HepG2 (cell line): ENCODE measurements at regions not wholly inside any gene's neighbourhood (a gene's known extent, or its start where the extent isn't known, plus 50 kb on each side); places are given as distances from the start of the nearest gene placed in this dataset.

Source experiments
- ATAC-seq: fragments of 200-7000 bp; cut with Tn5 transposase; 3 replicates; pipeline ENCODE4 v1.9.1; 2020; ENCODE audit warnings: mild to moderate bottlenecking, moderate library complexity
- BruUV-seq: library from RNA; stranded (reverse); fragments of 400-500 nt; replicated peaks from 2 replicates; lab custom pipeline; 2021; lab: Mats Ljungman, UMichigan
- CTCF ChIA-PET: fragments of 300-600 bp; formaldehyde crosslinking; extraction: SDS; loops from one replicate; lab custom pipeline; 2021; ENCODE audit warnings: low total read pairs, inconsistent platforms, low intra/inter-chr PET ratio; lab: Yijun Ruan, JAX
- POLR2A ChIA-PET: fragments of 350-600 bp; sonication (Branson Sonifier 250); formaldehyde crosslinking; loops from one replicate; lab custom pipeline; 2020; ENCODE audit warnings: antibody characterized with exemption, inconsistent platforms; lab: Yijun Ruan, JAX
- DNase-seq: peaks from one replicate; pipeline ENCODE4 v3.0.0-alpha.2; 2015; ENCODE audit warnings: low spot score
- FAIRE-seq: peaks from 3 replicates; lab custom pipeline; 2011; peaks lifted over from hg19 to GRCh38; lab: Jason Lieb, UNC
- H2AFZ ChIP-seq: one replicate; pipeline ENCODE4 v1.6.1; 2011; ENCODE audit warnings: low read length, inconsistent platforms
- H3K27ac ChIP-seq: fragments of 300-600 bp; 3 replicates; pipeline ENCODE4 v1.8.0; 2011; ENCODE audit warnings: mixed run types, mild to moderate bottlenecking, mixed read lengths, low read length, inconsistent platforms; ENCODE audit not compliant: insufficient read depth; ENCODE audit errors: extremely low read length
- H3K27me3 ChIP-seq, 2 experiments: fragments of 200-600 bp in 1 of 2; 2 replicates in 1 of 2; 3 replicates in 1 of 2; pipeline versions ENCODE4 v1.6.0 to v1.8.0; 2011; ENCODE audit warnings: low read length in 2 of 2, mild to moderate bottlenecking in 2 of 2, moderate library complexity in 2 of 2, inconsistent platforms in 1 of 2; ENCODE audit not compliant: insufficient read depth in 2 of 2, control insufficient read depth in 1 of 2
- H3K36me3 ChIP-seq, 2 experiments: fragments of 200-600 bp in 1 of 2; replicated peaks in 1 of 2; 2 replicates in 1 of 2; 3 replicates in 1 of 2; pipeline versions ENCODE4 v1.5.1 to v1.8.0; 2011; ENCODE audit warnings: low read length in 2 of 2, inconsistent platforms in 1 of 2; ENCODE audit not compliant: insufficient read depth in 2 of 2, control insufficient read depth in 1 of 2
- H3K4me1 ChIP-seq: 2 replicates; pipeline ENCODE4 v1.5.1; 2012; ENCODE audit warnings: low read length, inconsistent platforms; ENCODE audit not compliant: insufficient read depth
- H3K4me2 ChIP-seq: 2 replicates; pipeline ENCODE4 v1.6.0; 2011; ENCODE audit warnings: low read depth, low read length, inconsistent platforms
- H3K4me3 ChIP-seq, 3 experiments: fragments of 200-600 bp in 1 of 3; sonication (generic), shearing (Covaris generic) in 1 of 3; replicated peaks in 1 of 3; 2 replicates each; pipeline ENCODE4 v1.5.1; 2011 to 2016; ENCODE audit warnings: low read length in 3 of 3, inconsistent platforms in 2 of 3, low read depth in 2 of 3, mild to moderate bottlenecking in 2 of 3, control low read depth in 1 of 3, mixed read lengths in 1 of 3; ENCODE audit not compliant: insufficient read depth in 1 of 3
- H3K79me2 ChIP-seq: one replicate; pipeline ENCODE4 v1.6.1; 2011; ENCODE audit warnings: low read length, inconsistent platforms; ENCODE audit not compliant: insufficient read depth
- H3K9ac ChIP-seq: 2 replicates; pipeline ENCODE4 v1.6.0; 2011; ENCODE audit warnings: mild to moderate bottlenecking, low read depth, low read length, inconsistent platforms; ENCODE audit not compliant: insufficient read depth
- H3K9me3 ChIP-seq: 2 replicates; pipeline ENCODE4 v1.5.1; 2012; ENCODE audit warnings: mild to moderate bottlenecking, low read length
- H4K20me1 ChIP-seq: 2 replicates; pipeline ENCODE4 v1.6.0; 2011; ENCODE audit warnings: inconsistent platforms, mild to moderate bottlenecking, low read length, moderate library complexity; ENCODE audit not compliant: insufficient read depth
- HOXA9 ChIP-seq: sonication (generic); formaldehyde crosslinking; IDR thresholded peaks from 2 replicates; pipeline ENCODE4 v1.8.1; 2022; ENCODE audit warnings: missing genetic modification reagents, mild to moderate bottlenecking, moderate library complexity, borderline replicate concordance
- IKZF1 ChIP-seq: fragments of 450-650 bp; IDR thresholded peaks from 2 replicates; pipeline ENCODE4 v1.7.1; 2016
- NFKBIZ ChIP-seq: IDR thresholded peaks from 2 replicates; pipeline ENCODE4 v1.6.1; 2018; ENCODE audit warnings: missing genetic modification reagents, missing compliant biosample characterization
- REST ChIP-seq, 2 experiments: IDR thresholded peaks; 2 replicates each; pipeline ENCODE4 v1.6.1; 2011 to 2012; ENCODE audit warnings: low read length in 2 of 2, borderline replicate concordance in 1 of 2, low read depth in 1 of 2, mild to moderate bottlenecking in 1 of 2, moderate library complexity in 1 of 2
- ZBTB33 ChIP-seq: sonication (generic); formaldehyde crosslinking; IDR thresholded peaks from 2 replicates; pipeline ENCODE4 v1.4.0; 2020; ENCODE audit warnings: missing genetic modification reagents
- ZNF207 ChIP-seq: fragments of 450-650 bp; IDR thresholded peaks from 2 replicates; pipeline ENCODE4 v1.6.1; 2016; ENCODE audit warnings: antibody characterized with exemption, borderline replicate concordance
- ZNF251 ChIP-seq: sonication (generic); formaldehyde crosslinking; IDR thresholded peaks from 2 replicates; pipeline ENCODE4 v1.9.0; 2021; ENCODE audit warnings: mild to moderate bottlenecking, missing genetic modification reagents
- ZNF530 ChIP-seq: sonication (generic); formaldehyde crosslinking; IDR thresholded peaks from 2 replicates; pipeline ENCODE4 v1.5.0; 2020; ENCODE audit warnings: low read depth, mild to moderate bottlenecking, missing genetic modification reagents
- ZNF556 ChIP-seq: sonication (generic); formaldehyde crosslinking; IDR thresholded peaks from 2 replicates; pipeline ENCODE4 v1.4.0; 2020; ENCODE audit warnings: mild to moderate bottlenecking, missing genetic modification reagents, borderline replicate concordance
- ZNF607 ChIP-seq: sonication (generic); formaldehyde crosslinking; IDR thresholded peaks from 2 replicates; pipeline ENCODE4 v1.5.1; 2020; ENCODE audit warnings: missing genetic modification reagents, mild to moderate bottlenecking, borderline replicate concordance
- ZNF761 ChIP-seq: sonication (generic); formaldehyde crosslinking; conservative IDR thresholded peaks from 2 replicates; pipeline ENCODE4 v1.4.0; 2020; ENCODE audit warnings: mild to moderate bottlenecking, missing genetic modification reagents
- WGBS: methylation state at CpG from one replicate; pipeline ENCODE4 v1.1.6; 2017; ENCODE audit warnings: low lambda C conversion rate; 5-methylcytosine and 5-hydroxymethylcytosine counted together
- in situ Hi-C: cut with HindIII; loops from 2 replicates; pipeline ENCODE4 v1.10.0; 2017; ENCODE audit warnings: low pct_unique_long_range_greater_than_20kb; ENCODE audit not compliant: extremely low pct_ligation_motif_present
- intact Hi-C: fragments of 100-400 bp; cut with micrococcal nuclease; formaldehyde crosslinking; loops from one replicate; pipeline ENCODE4 v1.10.0; 2022; ENCODE audit not compliant: unreplicated experiment
- TF ChIP-seq, protein P1 (sequence below): sonication (generic); formaldehyde crosslinking; IDR thresholded peaks from 2 replicates; pipeline ENCODE4 v1.5.0; 2020; ENCODE audit warnings: mild to moderate bottlenecking, low read depth, missing genetic modification reagents, borderline replicate concordance
- TF ChIP-seq, protein P2 (sequence below): sonication (generic); formaldehyde crosslinking; conservative IDR thresholded peaks from 2 replicates; pipeline ENCODE4 v1.8.0; 2022; ENCODE audit warnings: mild to moderate bottlenecking, moderate library complexity, missing genetic modification reagents
- TF ChIP-seq, protein P3 (sequence below): IDR thresholded peaks from 2 replicates; pipeline ENCODE4 v1.6.1; 2016; ENCODE audit warnings: mild to moderate bottlenecking, missing biosample characterization, missing genetic modification reagents

DNA sequence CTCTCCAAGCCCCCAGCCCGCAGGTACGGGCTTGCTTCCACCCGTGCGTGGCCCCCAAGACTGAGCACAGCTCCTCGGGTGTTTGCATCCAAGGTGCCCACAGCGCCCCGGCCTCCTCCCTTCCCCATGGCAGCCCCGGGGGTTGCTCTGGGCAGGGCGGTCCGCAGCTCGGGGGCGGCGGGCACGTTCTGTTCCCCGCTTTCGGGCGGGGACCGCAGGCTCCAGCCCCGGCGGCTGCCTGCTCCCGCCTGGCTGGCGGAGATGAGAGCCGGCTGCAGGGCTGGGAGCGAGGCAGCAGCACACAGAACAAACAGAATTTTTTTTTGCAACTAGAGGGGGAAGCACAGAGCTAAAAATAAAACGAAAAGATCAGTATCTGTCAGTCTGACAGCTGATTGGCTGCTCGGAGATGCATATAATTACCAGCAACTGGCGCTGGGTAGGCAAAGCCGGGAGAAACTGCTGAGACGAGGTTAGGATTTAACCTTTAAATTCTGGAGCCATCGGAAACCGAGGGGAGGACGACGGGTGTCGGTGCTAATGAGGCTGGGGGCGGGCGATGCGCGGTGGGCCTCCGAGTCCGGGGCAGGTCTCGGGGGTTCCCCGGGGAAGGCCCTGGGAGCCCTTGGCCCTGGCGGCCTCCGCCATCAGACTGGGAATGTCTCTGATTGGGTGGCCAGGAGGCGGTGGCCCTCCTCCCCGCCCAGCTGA, 142.7 kb upstream of the IER5L start:
- POLR2A ChIA-PET = interaction anchor here (7.5 kb wide), 1 partner anchor 12 kb away, joined by 59 read pairs; no protein-coding TSS in a partner anchor
- CTCF ChIA-PET = no interaction called here
- BruUV-seq = no TSS peak
- H3K27me3 ChIP-seq = no peaks in the 10 kb centered on the region
- intact Hi-C loops (no loop called here), in situ Hi-C loops (no loop called here)
- H3K4me3 ChIP-seq = peak overlapping the region in 1 of 3 experiments; percentile 44; a peak in 1 of 6 replicates
- 63% methylated on average over 31 of the region's 46 CpGs for WGBS
- H3K4me1 ChIP-seq = peaks cover 100% of the 10 kb centered on the region
- H4K20me1 ChIP-seq = no peaks in the 10 kb centered on the region
- no peaks in the 10 kb centered on the region for H3K36me3 ChIP-seq
- no peak for ATAC-seq
- peak; percentile 63 for DNase-seq
- peak overlapping the region; percentile 19; the same call in 1 of the 2 replicates for H3K4me2 ChIP-seq
- 0 out of 2 replicates have a peak overlapping the region, but pooled peaks have one; percentile 1 for H3K9ac ChIP-seq
- H3K79me2 ChIP-seq = no peaks in the 10 kb centered on the region
- no peaks in the 10 kb centered on the region for H3K9me3 ChIP-seq
- no peak overlapping the region for H3K27ac ChIP-seq
- no peak for FAIRE-seq
- no peak overlapping the region for H2AFZ ChIP-seq
- TF ChIP-seq ZNF556 (no peak), ZBTB33 (CRISPR knock-in tag) (peak; percentile 53), REST (IDR thresholded peaks at IDR 0.05; ENCODE audit: borderline replicate concordance in 1 of 2, low read depth in 1 of 2, low read length in 2 of 2) (no peak), IKZF1 (no peak), ZNF207 (no peak), HOXA9 (CRISPR knock-in tag) (no peak), ZNF607 (CRISPR knock-in tag) (0 out of 2 replicates have a peak, but pooled peaks have one; percentile 24), ZNF761 (CRISPR knock-in tag) (no peak), NFKBIZ (CRISPR knock-in tag) (no peak), ZNF251 (CRISPR knock-in tag) (no peak), ZNF530 (CRISPR knock-in tag) (no peak)
- TF ChIP-seq, protein P1, sequence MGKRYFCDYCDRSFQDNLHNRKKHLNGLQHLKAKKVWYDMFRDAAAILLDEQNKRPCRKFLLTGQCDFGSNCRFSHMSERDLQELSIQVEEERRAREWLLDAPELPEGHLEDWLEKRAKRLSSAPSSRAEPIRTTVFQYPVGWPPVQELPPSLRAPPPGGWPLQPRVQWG (CRISPR knock-in tag) = no peak
- TF ChIP-seq, protein P2, sequence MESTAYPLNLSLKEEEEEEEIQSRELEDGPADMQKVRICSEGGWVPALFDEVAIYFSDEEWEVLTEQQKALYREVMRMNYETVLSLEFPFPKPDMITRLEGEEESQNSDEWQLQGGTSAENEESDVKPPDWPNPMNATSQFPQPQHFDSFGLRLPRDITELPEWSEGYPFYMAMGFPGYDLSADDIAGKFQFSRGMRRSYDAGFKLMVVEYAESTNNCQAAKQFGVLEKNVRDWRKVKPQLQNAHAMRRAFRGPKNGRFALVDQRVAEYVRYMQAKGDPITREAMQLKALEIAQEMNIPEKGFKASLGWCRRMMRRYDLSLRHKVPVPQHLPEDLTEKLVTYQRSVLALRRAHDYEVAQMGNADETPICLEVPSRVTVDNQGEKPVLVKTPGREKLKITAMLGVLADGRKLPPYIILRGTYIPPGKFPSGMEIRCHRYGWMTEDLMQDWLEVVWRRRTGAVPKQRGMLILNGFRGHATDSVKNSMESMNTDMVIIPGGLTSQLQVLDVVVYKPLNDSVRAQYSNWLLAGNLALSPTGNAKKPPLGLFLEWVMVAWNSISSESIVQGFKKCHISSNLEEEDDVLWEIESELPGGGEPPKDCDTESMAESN (CRISPR knock-in tag) = no peak
- TF ChIP-seq, protein P3, sequence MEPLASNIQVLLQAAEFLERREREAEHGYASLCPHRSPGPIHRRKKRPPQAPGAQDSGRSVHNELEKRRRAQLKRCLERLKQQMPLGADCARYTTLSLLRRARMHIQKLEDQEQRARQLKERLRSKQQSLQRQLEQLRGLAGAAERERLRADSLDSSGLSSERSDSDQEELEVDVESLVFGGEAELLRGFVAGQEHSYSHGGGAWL = no peak
